CD4-positive, alpha-beta T cell (primary cell): ENCODE measurements at regions not wholly inside any gene's neighbourhood (a gene's known extent, or its start where the extent isn't known, plus 50 kb on each side); places are given as distances from the start of the nearest gene placed in this dataset.

Experiments
- ATAC-seq: fragments of 200-7000 bp; cut with Tn5 transposase; one replicate; pipeline ENCODE4 v1.10.0; 2022; ENCODE audit warnings: mild to moderate bottlenecking; ENCODE audit not compliant: poor library complexity
- CTCF ChIA-PET: fragments of 350-600 bp; sonication (Branson Sonifier 250); formaldehyde crosslinking; loops from one replicate; lab custom pipeline; 2021; ENCODE audit warnings: antibody characterized with exemption, inconsistent platforms; lab: Charles Lee
- POLR2A ChIA-PET: fragments of 350-600 bp; sonication (Branson Sonifier 250); formaldehyde crosslinking; loops from one replicate; lab custom pipeline; 2021; ENCODE audit warnings: antibody characterized with exemption, inconsistent platforms; lab: Charles Lee
- DNase-seq, 14 experiments: peaks; one replicate each; pipeline ENCODE4 v3.0.0-alpha.2; 2013 to 2020; ENCODE audit warnings: mixed read lengths in 2 of 14
- H3K27ac ChIP-seq, 2 donors: one replicate each; pipeline versions ENCODE4 v1.5.1 to v1.7.0; 2013; ENCODE audit warnings: low read length in 2 of 2, low read depth in 1 of 2, mild to moderate bottlenecking in 1 of 2
- H3K27me3 ChIP-seq, 2 experiments: 1 replicate in 1 of 2; 2 replicates in 1 of 2; pipeline versions ENCODE4 v1.6.1 to v1.7.0; 2013; ENCODE audit warnings: low read length in 2 of 2, control low read depth in 1 of 2, mild to moderate bottlenecking in 1 of 2, moderate library complexity in 1 of 2; ENCODE audit not compliant: insufficient read depth in 2 of 2, control insufficient read depth in 1 of 2
- H3K36me3 ChIP-seq: one replicate; pipeline ENCODE4 v1.6.1; 2013; ENCODE audit warnings: low read length, control low read depth; ENCODE audit not compliant: insufficient read depth
- H3K4me1 ChIP-seq: one replicate; pipeline ENCODE4 v1.6.1; 2013; ENCODE audit warnings: low read length, control low read depth; ENCODE audit not compliant: insufficient read depth
- H3K4me3 ChIP-seq: one replicate; pipeline ENCODE4 v1.5.1; 2013; ENCODE audit warnings: mild to moderate bottlenecking, low read length, moderate library complexity
- H3K9me3 ChIP-seq, 2 experiments: 1 replicate in 1 of 2; 2 replicates in 1 of 2; pipeline versions ENCODE4 v1.6.1 to v1.7.0; 2013; ENCODE audit warnings: low read length in 2 of 2, mild to moderate bottlenecking in 2 of 2, control low read depth in 1 of 2, moderate library complexity in 1 of 2; ENCODE audit not compliant: control insufficient read depth in 1 of 2, insufficient read depth in 1 of 2
- H3K27ac Mint-ChIP-seq: one replicate; pipeline ENCODE4 v1.8.0; 2020; ENCODE audit warnings: mixed read lengths
- H3K27me3 Mint-ChIP-seq: one replicate; pipeline ENCODE4 v1.8.0; 2021; ENCODE audit warnings: mixed read lengths
- H3K36me3 Mint-ChIP-seq: one replicate; pipeline ENCODE4 v1.8.0; 2021; ENCODE audit warnings: low read depth, mixed read lengths
- H3K4me1 Mint-ChIP-seq: one replicate; pipeline ENCODE4 v1.8.0; 2021; ENCODE audit warnings: low read depth, mixed read lengths
- H3K4me3 Mint-ChIP-seq: one replicate; pipeline ENCODE4 v1.8.0; 2020; ENCODE audit warnings: mild to moderate bottlenecking, mixed read lengths
- H3K9me3 Mint-ChIP-seq: one replicate; pipeline ENCODE4 v1.8.0; 2020; ENCODE audit warnings: mixed read lengths
- intact Hi-C, 2 experiments: fragments of 100-400 bp; cut with DNase I in 1 of 2; cut with micrococcal nuclease in 1 of 2; formaldehyde crosslinking; loops; one replicate each; pipeline versions ENCODE4 v1.15.1 to v1.9.0; 2023 to 2025; cut with DNase I, micrococcal nuclease
- TF ChIP-seq, protein P1 (sequence below): fragments of 200-600 bp; IDR thresholded peaks from one replicate; pipeline ENCODE4 v1.8.0; 2022; ENCODE audit warnings: antibody characterized with exemption, mild to moderate bottlenecking

DNA sequence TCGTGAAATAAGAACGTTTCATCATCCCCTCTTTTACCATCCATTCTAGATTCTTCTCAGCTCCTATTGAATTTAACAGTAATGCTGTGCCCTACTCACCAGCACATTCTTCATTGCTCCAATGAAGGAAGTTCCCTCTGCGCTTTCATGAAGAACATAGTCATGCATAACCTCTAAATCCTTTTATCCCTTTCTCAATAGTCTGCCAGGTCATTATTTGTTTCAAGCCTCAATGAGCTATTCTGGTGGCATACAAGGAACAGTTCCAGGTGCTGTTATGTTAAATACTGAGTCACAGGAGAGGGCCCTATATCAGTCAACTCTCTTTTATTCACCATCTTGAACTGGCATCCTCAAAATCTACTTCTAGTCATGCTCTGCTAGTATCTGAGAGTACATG lies 381.0 kb downstream of the GPATCH2 start:
- no peak for ATAC-seq
- intact Hi-C loops, result no loop called here
- Histone ChIP-seq H3K27me3 (no peaks in the 10 kb centered on the region), H3K36me3 (no peaks in the 10 kb centered on the region), H3K4me3 (no peak overlapping the region), H3K27ac (no peak overlapping the region), H3K9me3 (no peaks in the 10 kb centered on the region), H3K4me1 (no peaks in the 10 kb centered on the region)
- H3K36me3 Mint-ChIP-seq, result no peaks in the 10 kb centered on the region
- H3K4me3 Mint-ChIP-seq, result no peak overlapping the region
- peaks cover 13% of the 10 kb centered on the region for H3K9me3 Mint-ChIP-seq
- TF ChIP-seq, protein P1, sequence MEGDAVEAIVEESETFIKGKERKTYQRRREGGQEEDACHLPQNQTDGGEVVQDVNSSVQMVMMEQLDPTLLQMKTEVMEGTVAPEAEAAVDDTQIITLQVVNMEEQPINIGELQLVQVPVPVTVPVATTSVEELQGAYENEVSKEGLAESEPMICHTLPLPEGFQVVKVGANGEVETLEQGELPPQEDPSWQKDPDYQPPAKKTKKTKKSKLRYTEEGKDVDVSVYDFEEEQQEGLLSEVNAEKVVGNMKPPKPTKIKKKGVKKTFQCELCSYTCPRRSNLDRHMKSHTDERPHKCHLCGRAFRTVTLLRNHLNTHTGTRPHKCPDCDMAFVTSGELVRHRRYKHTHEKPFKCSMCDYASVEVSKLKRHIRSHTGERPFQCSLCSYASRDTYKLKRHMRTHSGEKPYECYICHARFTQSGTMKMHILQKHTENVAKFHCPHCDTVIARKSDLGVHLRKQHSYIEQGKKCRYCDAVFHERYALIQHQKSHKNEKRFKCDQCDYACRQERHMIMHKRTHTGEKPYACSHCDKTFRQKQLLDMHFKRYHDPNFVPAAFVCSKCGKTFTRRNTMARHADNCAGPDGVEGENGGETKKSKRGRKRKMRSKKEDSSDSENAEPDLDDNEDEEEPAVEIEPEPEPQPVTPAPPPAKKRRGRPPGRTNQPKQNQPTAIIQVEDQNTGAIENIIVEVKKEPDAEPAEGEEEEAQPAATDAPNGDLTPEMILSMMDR, result no peak
- ChIA-PET POLR2A (no interaction called here), CTCF (no interaction called here)
- no peak overlapping the region for H3K27ac Mint-ChIP-seq
- no peak for DNase-seq
- no peaks in the 10 kb centered on the region for H3K4me1 Mint-ChIP-seq
- H3K27me3 Mint-ChIP-seq, result no peaks in the 10 kb centered on the region

DNA sequence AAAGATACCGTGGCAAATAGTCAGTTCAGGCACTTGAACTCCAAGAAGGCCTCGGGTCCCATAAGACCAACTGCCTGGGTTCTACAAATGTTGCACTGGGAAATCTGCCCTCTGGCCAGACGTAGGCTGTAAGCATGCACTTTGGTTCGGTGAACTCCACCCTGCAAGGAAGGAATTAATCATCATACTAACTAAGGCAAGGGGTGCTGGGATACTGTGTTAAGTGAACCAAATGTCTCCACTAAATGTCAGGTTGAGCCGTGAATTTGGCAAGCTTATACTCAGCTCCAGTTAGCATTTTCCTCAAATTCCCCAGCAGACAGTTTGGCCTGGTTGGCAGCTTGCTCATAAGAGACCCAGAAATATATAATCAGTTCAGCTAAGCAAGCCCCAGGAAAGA lies 385.9 kb downstream of the GPATCH2 start:
- TF ChIP-seq, protein P1, result no peak
- Histone ChIP-seq H3K27ac (no peak overlapping the region), H3K4me1 (no peaks in the 10 kb centered on the region), H3K27me3 (no peaks in the 10 kb centered on the region), H3K9me3 (no peaks in the 10 kb centered on the region), H3K4me3 (no peak overlapping the region), H3K36me3 (no peaks in the 10 kb centered on the region)
- intact Hi-C loops, result no loop called here
- H3K36me3 Mint-ChIP-seq, result no peaks in the 10 kb centered on the region
- ATAC-seq, result no peak
- no peak overlapping the region for H3K4me3 Mint-ChIP-seq
- ChIA-PET POLR2A (no interaction called here), CTCF (no interaction called here)
- H3K27ac Mint-ChIP-seq, result no peak overlapping the region
- H3K4me1 Mint-ChIP-seq, result no peaks in the 10 kb centered on the region
- H3K27me3 Mint-ChIP-seq, result no peaks in the 10 kb centered on the region
- no peak for DNase-seq
- peaks cover 5% of the 10 kb centered on the region for H3K9me3 Mint-ChIP-seq

DNA sequence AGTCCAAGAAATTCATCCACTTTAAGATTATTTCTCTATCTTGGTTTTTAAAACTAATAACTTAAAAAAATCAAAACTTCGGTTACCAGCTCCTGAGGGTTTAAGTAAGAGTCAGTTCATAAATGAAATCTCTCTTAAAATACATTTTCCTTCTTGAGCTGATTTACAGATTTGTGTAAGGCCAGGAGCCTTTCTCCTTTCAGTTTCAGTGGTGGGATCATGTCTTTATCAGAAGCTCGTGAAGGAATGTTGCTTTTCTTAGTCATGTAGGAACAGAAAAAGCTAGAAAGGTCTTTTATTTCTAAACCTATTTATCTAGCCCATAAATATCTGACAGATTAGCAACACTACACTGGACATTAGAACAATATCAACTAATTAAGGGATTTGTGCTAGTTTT lies 390.2 kb downstream of the GPATCH2 start:
- Mint-ChIP-seq H3K27me3 (no peaks in the 10 kb centered on the region), H3K27ac (no peak overlapping the region), H3K4me3 (no peak overlapping the region), H3K4me1 (no peaks in the 10 kb centered on the region), H3K36me3 (no peaks in the 10 kb centered on the region), H3K9me3 (peaks cover 9% of the 10 kb centered on the region)
- TF ChIP-seq, protein P1, result no peak
- Histone ChIP-seq H3K27me3 (no peaks in the 10 kb centered on the region), H3K4me3 (no peak overlapping the region), H3K36me3 (no peaks in the 10 kb centered on the region), H3K9me3 (no peaks in the 10 kb centered on the region), H3K27ac (no peak overlapping the region), H3K4me1 (no peaks in the 10 kb centered on the region)
- ChIA-PET CTCF (no interaction called here), POLR2A (no interaction called here)
- intact Hi-C loops, result no loop called here
- no peak for ATAC-seq
- DNase-seq, result no peak
